Endothelial cell of hepatic sinusoid (primary cell): ENCODE measurements at regions not wholly inside any gene's neighbourhood (a gene's known extent, or its start where the extent isn't known, plus 50 kb on each side); places are given as distances from the start of the nearest gene placed in this dataset.

Experiments used
- in situ Hi-C: cut with HindIII; loops from 2 replicates; pipeline ENCODE4 v1.10.0; 2017; ENCODE audit warnings: low sequenced_read_pairs

GRCh38 chr2:67515538-67515937 is 118.4 kb downstream of the ETAA1 start:
- in situ Hi-C loops, result loop anchor here (5.0 kb wide), 1 partner anchor 97 kb away; no protein-coding TSS in a partner anchor

GRCh38 chr2:67516362-67516761 is 119.2 kb downstream of the ETAA1 start:
- in situ Hi-C loops, result loop anchor here (5.0 kb wide), 1 partner anchor 96 kb away; no protein-coding TSS in a partner anchor

- in situ Hi-C loops, result loop anchor here (5.0 kb wide), 1 partner anchor 95 kb away; no protein-coding TSS in a partner anchor
These were observed 119.9 kb downstream of the ETAA1 start for GRCh38 chr2:67516899-67517530.

GRCh38 chr2:67522148-67522547 is 125.0 kb downstream of the ETAA1 start:
- in situ Hi-C loops, result no loop called here

DNA sequence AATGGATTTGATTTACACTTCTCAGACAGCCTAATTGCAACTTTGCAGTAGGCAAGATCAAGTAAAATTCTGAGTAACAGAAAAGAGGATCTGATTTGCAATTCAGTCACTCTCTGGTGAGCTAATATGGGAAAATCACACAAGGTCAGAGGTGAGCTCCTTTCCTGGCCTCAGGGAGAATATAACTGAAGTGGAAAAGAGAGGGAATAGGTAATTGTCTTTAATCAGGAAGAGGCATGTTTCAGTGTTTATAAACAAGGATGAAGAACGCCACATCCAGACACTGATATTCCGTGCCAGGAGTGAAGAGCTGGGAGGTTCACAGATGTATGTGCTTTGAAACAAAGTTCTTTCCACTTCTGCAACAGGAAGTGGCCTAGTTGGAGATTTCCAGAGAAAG is 127.1 kb downstream of the ETAA1 start:
- in situ Hi-C loops, result no loop called here

DNA sequence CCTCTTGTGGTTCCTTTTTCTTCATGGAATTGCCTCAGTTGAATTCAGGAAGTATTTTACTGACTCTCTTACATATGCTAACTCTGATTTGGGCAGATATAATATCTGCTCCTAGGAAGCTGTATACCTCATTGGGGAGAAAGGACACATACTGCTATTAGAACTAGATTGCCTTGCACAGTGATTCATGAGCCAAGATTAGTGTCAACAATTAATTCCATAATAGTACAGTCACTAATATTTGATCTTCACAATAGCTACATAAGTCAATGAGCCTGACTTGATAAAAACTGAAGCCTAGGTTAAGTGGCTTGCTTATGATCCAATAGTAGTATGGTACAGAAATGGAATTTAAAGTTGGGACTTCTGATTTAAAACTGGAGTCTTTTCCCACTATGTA is 127.6 kb downstream of the ETAA1 start:
- in situ Hi-C loops, result no loop called here

DNA sequence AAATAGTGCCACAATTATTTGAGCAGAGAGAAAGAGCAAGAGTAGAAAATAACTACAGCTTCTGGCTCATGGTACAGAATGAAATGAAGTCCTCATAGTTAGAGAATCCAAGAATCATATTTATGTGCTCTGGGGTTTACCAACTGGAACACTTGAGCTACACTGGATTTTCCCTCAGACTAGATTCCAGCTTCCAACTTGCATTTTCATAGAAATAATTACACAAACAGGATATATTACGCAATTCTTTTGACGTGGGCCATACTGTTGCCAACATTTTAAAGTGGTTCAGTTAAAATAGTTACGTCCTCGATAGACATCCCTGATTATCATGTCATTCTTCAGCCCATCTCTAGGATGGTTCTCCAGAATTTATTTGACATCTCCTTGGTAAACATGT is 129.2 kb downstream of the ETAA1 start:
- in situ Hi-C loops, result no loop called here

GRCh38 chr2:67528320-67528719 is 131.2 kb downstream of the ETAA1 start:
- in situ Hi-C loops, result no loop called here

DNA sequence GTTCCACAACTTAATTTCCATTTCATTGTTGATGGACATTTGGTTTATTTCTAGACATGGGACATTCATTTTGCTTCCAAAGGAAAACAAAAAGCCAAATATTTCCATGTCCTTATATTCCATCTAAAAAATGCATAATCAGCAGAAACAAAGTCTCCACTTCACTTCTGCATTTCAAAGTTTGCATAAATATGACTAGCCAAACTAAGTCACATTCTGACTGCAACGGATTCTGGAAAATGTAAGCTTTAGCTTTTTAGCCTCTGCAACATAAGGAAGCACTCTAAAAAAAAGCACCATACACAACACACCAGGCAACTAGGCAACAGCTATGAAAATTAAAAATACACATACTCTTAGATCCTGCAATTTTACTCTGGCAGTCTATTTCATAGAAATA is 135.3 kb downstream of the ETAA1 start:
- in situ Hi-C loops, result no loop called here

GRCh38 chr2:67534745-67535144 is 137.6 kb downstream of the ETAA1 start:
- in situ Hi-C loops, result no loop called here

GRCh38 chr2:67540962-67541361 is 143.8 kb downstream of the ETAA1 start:
- in situ Hi-C loops, result loop anchor here (5.0 kb wide), 1 partner anchor 96 kb away; no protein-coding TSS in a partner anchor

DNA sequence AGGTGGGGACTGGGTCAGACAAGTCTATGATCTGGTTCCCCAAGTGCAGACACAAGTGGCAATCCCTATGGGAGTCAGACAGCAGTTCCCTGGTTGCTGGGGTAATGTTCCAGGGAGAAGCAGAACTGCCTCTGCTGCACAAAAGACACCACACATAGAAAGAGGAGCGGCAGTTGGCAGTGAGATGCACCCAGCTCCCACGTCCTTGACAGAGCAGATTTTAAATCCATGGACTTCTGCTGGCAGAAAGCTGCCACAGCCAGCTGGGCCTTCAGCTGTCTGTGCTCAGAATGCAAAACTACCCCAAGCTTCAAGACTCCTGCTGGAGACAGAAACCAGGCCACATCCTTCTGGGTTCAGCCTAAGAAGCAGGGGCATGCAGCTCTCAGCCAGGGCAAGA is 147.2 kb downstream of the ETAA1 start:
- in situ Hi-C loops, result loop anchor here (5.0 kb wide), 1 partner anchor 93 kb away; no protein-coding TSS in a partner anchor

DNA sequence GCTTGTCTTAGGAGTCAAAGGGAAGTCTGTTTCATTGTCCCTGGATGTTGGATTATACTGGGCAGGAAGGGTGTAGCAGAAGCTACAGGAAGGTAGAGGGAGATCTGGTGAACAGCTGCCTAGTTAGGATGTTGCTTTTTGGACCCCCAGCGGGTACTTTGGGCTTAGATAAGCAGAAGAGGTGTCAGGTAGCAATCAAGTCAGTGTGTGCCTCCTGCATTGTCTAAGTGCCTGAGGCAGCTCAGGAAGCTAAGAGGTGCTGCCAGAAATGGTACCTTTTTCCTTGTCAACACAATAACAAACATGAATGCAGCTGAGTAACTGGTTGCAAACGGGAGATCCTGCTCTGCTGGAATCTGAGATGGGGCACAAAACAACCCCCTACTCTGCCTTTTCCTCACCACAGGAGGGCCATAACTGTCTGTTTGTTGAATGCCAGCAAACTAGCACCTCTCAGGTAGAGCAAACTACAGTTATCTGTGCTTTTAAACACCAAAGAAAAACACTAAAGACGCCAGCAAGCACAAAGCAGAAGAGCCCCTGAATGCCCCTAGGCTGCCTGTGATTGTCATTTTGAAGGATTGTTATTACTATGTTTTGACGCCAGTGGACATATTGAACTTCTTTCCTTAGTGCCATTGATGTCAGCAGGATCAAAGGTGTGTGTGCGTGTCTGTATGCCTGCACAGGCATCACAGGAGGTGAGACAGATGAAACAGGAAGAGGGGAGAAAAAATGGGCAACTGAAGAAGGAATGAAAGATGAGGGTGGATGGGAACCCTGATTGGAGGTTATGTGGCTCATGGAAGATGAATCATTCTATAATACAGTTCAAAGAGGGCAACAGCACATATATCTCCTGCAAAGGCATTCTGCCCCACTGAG is 151.4 kb downstream of the ETAA1 start:
- in situ Hi-C loops, result no loop called here

DNA sequence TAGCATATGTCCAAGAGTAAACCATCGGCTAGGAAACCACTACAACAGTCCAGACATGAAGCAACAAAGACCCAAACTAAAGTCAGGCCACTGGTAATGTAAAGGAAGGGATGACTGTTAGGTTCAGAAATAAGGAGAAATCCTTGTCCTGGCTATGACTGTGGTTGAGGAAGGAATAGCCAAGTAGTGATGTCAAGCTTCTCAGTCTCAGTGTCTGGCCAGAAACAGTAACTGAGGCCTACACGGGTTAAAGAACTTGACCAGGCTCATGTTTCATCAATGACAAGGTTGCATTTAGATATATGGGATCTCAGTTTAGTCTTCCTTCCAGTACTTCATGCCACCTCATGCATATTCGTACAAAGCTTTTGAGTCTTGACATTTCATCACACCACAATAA is 162.0 kb downstream of the ETAA1 start:
- in situ Hi-C loops, result no loop called here

DNA sequence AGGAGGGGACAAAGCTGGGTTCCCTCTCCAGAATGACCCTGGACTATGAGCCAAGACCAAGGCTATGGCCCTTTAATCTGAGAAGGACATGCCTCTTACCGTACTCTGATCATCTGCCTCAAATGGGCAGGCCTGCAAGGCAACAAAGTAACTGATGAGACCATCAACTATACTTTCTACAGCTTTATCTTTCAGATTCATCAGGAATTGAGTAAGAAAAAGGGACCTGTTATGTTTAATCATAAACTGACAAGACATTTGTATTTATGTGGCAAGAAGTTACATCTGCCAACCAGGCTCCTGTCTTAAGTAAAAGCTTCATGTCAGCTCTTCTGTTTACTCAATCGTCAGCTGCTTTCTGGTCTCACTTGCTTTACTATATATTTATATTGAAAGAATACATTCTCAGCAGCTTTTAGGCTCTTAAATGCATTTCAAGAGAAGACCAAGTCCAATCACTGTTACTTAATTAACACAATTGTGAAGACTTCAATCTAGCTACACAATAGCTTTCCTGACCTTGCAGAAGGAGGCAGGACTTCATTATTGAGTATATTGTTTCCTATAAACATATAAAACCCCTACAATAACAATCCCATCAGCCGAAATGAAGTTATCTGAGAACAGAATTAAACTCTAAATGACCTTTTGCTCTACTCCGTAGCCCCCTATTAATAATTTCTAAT is 163.8 kb downstream of the ETAA1 start:
- in situ Hi-C loops, result no loop called here

- in situ Hi-C loops, result no loop called here
These were observed 164.4 kb downstream of the ETAA1 start for GRCh38 chr2:67561457-67561965.

DNA sequence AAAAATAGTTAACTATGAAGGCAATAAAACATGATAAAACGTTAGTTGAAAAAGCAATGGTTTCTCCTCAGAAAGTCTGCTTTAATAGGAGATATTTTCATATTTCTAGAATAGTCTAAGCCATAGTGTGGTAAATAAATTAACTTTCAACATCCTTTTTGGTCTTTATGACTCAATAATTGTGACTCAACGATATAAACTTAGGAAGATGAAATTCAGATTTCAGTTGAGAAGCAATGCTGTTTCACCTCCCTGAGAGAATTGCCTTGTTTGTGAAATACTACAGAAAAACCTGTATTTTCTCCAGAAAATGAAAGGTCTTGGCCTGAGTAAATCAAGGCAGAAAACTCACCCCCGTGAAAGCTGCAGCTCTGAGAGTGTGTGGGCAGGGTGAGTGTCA is 166.9 kb downstream of the ETAA1 start:
- in situ Hi-C loops, result no loop called here

DNA sequence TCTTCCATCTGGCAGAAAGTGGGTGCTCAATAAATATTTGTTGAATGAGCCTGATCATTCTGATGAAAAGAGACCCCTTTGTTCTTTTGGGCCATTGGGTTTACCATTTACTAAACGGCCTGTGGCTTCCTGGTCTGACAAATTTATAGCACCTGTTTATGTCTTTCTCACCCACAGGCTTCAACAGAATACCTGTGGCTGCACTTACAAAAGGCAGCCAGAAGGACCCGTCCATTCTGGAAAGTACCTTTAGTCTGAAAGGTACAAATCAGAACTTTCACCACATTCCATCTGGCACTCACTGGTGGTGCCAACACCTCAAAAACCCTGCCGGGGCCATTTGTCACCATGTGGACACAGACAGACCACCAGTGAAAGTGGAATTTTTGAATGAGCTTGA is 167.5 kb downstream of the ETAA1 start:
- in situ Hi-C loops, result no loop called here

DNA sequence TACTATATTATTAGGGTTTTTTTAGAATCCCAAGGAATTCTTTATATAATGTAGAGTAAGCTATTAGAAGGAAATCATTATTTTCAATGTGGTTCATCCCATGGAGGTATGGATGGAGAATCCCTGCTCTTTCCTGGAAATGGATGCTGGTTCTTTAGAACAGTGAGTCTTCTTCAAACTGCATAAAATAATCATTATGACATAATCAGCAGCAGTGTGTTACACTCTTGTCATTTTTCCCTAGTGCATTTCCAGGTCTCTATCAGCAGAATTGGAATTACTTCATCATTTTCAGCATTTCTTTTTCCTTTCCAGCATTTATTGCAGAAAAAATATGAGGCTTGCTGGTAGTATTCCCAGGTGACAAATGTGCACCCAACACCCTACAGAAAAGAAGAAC is 168.1 kb downstream of the ETAA1 start:
- in situ Hi-C loops, result no loop called here

- in situ Hi-C loops, result no loop called here
These were observed 168.6 kb downstream of the ETAA1 start for GRCh38 chr2:67565761-67566160.

GRCh38 chr2:67566285-67566684 is 169.2 kb downstream of the ETAA1 start:
- in situ Hi-C loops, result no loop called here
